Stimulated activated CD4-positive, alpha-beta T cell treated with anti-CD3 and anti-CD28 coated beads, TNF-alpha, amount 100 ng/mL, for 24 hours (primary cell): ENCODE measurements at regions not wholly inside any gene's neighbourhood (a gene's known extent, or its start where the extent isn't known, plus 50 kb on each side); places are given as distances from the start of the nearest gene placed in this dataset.

Source experiments
- DNase-seq, 3 experiments: peaks; one replicate each; pipeline ENCODE4 v3.0.0-alpha.2; 2020; ENCODE audit warnings: low read depth in 3 of 3

DNA sequence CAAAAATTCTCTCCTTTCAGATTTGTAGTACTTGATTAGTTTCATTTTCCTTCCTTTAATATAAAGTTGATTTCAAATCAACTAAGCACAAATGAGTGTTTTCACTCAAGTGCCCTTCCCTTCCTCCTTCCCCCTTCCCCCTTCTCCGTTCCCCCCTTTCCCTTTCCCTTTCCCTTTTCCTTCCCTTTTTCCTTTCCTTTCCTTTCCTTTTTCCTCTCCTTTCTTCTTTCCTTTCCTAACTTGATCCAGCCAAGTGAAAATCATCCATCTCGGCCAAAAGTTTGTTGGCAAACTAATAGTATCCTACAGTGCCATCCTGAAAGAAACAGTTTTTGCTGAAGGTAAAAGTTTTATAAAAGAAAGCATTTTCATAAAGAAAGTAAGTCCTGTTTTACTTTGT lies 85.3 kb upstream of the CD180 start:
- DNase-seq, result no peak

- DNase-seq, result no peak
Measured at GRCh38 chr5:67273689-67274356, 77.2 kb upstream of the CD180 start.

DNA sequence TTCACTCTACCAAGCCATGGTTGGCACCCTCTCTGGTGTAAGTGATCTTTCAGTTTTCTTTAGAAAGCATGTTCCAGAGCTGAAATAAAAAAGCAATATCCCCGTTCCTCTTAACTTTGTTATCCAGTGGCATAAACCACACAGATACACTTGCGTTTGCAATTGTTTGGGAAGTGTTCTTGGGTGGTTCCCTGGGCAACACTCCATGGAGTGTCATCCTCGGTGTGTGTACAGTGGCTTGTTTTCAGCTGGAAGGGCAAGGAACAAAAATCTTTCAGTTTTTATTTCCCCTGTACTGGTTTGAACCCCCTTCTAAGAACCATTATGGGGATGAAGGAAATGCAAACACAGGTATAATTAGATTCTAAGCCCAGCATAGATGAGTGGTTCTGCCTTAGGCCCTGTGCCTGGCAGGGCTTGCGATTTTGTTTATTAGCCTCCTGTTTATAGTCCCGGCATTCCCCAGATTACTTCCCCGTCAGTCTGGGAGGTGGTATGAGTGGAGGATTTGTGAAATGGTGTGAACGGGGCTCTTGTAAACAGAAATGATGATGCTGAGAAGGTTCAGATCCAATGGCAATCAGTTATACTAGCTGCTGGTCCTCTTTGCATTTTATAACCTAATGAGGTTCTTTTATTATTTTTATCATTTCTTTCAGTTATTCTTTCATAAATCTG lies 76.0 kb upstream of the CD180 start:
- no peak for DNase-seq

DNA sequence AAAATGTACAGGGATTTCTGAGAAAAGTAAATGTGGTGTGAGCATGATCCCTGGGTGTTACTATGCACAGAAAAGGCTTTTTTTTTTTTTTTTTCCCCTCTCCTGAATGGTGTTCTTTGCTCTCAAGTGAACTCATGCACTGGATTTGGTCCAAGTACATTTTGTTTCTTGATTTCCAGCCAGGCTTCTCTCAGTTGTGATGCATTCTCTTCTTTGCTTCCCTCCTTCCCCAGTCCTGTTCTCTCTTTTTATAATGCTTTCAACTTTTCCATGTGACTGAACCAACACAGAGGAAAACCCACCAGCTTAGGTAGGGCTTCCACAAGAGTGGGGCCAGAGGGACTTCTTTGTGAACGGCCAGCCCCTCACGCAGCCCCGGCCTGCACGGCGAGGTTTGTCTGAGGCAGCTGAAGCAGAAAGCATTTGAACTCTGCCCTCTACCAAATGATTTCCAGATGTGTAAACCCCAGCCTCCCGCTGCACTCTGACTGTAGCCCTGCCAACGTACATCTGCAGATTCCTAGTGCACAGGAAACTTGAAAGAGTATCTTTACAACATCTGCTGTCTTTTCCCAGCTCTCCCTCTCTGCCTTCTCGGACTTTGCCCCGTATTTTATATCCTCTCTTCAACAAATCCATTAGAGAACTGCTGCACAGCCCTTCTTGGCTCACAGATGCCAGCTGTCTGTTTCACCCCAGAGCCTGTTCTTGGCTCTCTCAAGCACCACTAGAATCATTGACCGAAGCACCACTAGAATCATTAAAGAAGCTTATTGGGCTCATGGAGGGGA lies 71.8 kb upstream of the CD180 start:
- no peak for DNase-seq

GRCh38 chr5:67267512-67268216 lies 71.1 kb upstream of the CD180 start:
- no peak for DNase-seq

DNA sequence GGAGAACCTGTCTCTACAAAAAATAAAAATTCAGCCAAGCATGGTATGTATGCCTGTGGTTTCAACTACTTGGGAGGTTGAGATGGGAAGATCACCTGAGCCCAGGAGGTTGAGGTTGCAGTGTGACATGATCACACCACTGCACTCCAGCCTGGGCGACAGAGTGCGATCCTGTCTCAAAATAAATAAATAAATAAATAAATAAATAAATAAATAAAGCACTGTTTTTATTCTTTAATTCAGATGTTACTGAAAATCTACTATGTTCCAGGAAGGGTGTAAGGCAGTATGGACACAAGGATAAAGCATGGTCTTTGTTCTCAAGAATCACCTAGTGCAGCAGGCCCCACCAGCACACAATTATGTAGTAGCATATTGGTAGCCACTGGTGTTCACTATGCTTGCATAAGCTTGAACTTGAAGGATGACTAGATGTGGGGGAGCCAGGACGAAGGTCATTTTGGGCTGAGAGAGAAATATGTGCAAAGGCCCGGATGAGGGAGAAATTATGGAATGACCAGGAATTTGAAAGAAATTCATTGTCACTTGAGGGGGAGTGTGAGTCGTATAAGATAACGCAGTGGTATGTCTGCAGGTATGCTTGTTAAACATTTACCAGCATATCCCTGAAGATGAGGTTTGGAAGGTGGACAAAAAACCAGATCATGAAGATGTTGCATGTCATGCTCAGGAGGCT lies 70.2 kb upstream of the CD180 start:
- no peak for DNase-seq

- no peak for DNase-seq
Measured at GRCh38 chr5:67265951-67266350, 69.4 kb upstream of the CD180 start.

GRCh38 chr5:67263656-67264408 lies 67.2 kb upstream of the CD180 start:
- DNase-seq, result no peak

DNA sequence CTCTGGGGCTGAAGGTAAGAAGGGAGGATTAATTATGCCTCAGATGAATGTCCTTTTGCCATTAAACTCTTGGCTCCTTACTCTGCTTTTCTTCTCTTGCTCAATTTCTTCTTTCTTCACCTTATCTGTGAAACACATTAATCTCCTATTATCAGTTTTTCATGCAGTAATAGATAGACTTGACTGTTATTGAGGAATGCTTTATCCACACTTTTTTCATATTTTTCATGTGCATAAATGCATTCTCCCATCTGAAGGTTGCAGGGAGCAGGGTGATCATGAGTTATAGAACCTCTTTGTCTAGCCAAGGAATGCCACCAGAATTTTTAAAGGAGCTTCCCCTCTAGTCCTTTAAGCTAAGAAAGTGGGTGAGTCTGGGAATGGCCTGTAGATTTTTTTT lies 66.4 kb upstream of the CD180 start:
- DNase-seq, result no peak

GRCh38 chr5:67262206-67262605 lies 65.6 kb upstream of the CD180 start:
- DNase-seq, result no peak

GRCh38 chr5:67259548-67260215 lies 63.1 kb upstream of the CD180 start:
- DNase-seq, result no peak

DNA sequence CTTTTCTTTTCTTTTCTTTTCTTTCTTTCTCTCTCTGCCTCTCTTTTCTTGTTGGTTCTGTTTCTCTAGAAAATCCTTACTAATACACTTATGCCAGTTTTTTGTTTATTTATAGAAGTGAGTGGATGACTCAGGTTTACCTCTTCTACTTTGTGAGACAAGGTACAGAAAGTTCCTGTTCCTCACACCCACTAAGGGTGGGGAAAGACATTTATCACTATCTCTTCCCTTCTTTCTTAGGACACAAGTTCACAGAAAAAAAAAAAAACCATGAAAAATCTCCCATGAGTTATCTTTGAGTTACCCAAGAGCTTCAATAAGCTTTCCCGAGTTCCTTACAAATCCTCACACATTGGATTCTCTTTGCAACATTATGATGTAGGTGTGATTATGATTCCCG lies 60.9 kb upstream of the CD180 start:
- DNase-seq, result no peak

DNA sequence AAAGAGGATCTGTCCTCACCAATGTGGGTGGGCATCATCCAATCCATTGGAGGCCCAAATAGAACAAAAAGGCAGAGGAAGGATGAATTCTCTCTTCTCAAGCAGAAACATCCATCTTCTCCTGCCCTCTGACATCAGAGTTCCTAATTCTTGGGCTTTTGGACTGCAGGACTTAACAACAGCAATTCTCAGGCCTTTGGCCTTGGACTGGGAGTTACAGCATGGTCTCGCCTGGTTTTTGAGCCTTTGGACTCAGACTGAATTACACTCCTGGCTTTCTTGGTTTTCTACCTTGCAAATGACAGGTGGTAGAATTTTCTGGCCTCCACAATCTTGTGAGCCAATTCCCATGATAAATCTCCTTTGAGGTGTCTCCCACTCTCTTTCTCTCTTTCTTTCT lies 60.5 kb upstream of the CD180 start:
- no peak for DNase-seq

DNA sequence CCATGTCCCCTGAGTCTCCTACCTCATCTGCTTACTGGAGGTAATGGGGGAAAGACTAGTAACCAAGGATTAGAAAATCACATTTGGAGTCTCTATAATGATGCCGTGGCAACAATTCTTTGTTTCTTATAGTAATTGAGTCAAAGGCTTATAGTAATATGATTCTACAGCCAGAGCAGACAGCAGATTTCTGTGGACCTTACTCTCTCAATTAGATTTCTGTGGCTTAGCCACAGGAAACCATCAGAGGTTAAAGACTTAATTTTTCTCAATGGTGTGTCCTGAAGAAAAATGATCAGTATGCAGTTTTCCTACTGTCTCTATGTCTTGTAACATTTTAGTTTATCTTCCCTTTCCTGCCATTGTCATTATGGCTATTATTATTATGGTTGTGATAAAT lies 59.3 kb upstream of the CD180 start:
- DNase-seq, result no peak

DNA sequence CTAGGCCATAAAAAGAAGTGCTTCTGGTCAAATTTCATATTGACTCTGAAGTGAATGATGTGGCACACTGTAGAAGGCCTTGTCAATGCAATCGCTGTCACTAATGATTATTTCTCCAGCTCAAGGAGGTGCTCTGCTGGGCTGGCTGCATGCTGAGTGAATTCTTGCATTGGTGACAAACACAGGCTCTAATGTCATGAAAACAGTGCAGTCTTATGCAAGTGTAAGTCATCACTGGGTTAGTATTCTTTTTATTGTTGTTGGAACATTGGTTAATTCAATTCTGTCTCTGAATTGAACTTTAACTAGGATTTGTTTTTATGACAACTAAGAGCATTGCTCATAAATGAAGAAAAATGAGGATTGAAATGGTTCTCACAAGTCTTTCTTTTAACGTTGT lies 57.3 kb upstream of the CD180 start:
- DNase-seq, result no peak

DNA sequence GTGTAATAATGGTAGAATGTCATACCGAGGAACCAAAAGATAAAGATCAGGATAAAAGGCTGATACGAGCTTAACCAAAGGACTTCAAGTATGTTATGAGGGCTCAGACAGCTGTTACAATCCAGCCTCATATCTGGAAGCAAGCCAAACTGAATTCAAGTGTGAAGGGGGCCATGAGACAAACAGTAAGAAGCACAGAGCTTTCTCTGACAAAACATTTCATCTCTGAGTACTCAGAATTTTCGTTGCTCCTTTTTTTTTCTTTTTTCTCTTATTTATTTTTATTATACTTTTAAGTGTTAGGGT lies 52.9 kb upstream of the CD180 start:
- no peak for DNase-seq

DNA sequence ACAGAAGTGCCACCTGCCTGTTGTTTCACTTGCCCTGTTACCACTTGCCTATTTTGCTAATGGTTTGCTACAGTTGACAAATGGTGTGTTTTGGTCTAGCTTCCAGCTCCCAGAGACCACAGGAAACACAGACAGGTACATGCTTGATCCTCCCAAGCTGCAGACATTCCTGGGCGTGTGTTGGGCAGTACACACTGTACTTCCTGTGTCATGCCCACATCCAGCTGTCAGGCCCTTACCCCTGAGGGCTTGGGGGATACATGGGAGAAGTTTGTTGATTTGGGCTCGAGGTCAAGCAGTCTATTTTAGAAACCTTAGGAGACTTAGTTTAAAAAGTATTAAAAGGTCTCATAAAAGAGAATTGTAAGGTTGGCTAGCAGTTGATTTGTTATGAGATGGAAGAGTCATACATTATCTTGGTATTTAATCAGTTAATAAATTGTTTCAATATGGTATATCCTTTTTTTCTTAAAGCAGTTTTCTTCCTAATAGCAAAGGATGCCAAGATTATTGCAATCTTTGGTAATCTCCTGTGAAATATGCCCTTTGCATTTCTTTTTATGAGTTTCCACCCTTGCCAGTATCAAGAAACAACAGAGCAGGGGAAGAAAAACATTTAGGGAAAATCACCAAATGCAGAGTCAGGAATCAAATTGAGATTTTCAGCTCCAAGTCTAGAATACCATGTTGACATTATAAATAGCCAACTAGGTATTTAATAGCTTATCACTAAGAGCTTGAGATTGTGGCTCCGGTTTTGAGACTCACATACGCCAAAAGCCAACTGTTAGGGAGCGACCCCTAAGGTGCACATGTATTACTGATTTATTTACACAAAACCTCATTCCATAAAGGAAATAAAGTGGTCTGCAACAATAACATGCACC lies 52.3 kb upstream of the CD180 start:
- DNase-seq, result no peak

DNA sequence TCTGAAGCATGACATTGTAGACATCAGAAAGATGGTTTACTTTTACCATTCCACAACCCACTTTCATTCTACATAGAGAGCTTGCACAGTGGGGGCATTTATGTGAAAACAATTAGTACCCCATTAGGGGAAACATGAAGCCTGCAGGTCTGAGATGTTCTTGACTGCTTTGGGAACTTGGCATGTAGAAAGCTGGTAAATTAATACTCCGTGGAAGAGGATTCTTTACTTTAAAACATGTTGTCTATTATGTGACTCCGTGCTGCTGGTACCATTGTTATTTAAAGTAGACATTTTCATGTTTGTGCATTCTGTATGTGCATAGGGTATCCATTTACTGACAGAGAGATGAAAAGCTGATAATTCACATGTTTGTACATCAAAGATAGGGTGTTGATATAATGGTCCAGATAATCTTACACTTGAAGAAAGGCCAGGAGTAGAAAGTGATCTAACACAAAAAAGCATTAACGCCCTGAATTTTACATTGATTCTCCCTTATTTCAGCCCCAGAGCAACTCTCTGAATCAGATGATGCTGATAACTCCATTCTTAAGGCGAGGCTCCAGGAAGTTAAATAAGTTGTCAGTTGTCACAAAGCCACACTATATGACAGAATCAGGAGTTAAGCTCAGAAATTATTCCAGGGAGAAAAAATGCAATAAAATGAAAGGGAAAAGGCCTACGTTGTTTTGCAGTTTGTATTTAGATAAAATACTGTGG lies 50.1 kb upstream of the CD180 start:
- DNase-seq, result no peak
